ENCODE measurements at regions not wholly inside any gene's neighbourhood (a gene's known extent, or its start where the extent isn't known, plus 50 kb on each side); places are given as distances from the start of the nearest gene placed in this dataset.

DNA sequence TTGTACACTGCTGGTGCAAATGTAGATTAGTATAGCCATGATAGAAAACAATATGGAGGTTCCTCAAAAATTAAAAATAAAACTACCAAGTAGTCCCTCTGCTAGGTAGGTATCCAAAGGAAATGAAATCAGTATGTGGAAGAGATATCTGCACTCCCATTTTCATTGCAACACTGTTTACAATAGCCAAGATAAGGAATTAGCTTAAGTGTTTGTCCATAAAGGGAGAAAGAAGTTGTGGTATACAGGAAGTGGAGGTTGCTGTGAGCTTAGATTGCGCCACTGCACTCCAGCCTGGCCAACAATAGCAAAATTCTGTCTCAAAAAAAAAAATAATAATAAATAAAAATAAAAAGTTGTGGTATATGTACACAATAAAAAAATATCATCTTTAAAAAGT is 325.0 kb upstream of the EMCN start:
- no peak for TF ChIP-seq CTCF (IDR thresholded peaks at IDR 0.05)
- no peak for TF ChIP-seq POLR2A (IDR thresholded peaks at IDR 0.05)
